HCT116 (cell line): ENCODE measurements at regions not wholly inside any gene's neighbourhood (a gene's known extent, or its start where the extent isn't known, plus 50 kb on each side); places are given as distances from the start of the nearest gene placed in this dataset.

Experiments
- ATAC-seq: fragments of 200-7000 bp; cut with Tn5 transposase; 2 replicates; pipeline ENCODE4 v1.9.1; 2020; ENCODE audit warnings: mild to moderate bottlenecking, moderate library complexity
- BruUV-seq: library from RNA; stranded (reverse); fragments of 400-500 nt; replicated peaks from 2 replicates; lab custom pipeline; 2021; lab: Mats Ljungman, UMichigan
- CTCF ChIA-PET: fragments of 300-600 bp; sonication (Branson Sonifier 250); formaldehyde crosslinking; loops from one replicate; lab custom pipeline; 2021; ENCODE audit warnings: antibody characterized with exemption; lab: Charles Lee
- POLR2A ChIA-PET: fragments of 300-600, 350-600 bp; sonication (Branson Sonifier 250); formaldehyde crosslinking; loops from one replicate; lab custom pipeline; 2021; ENCODE audit warnings: antibody characterized with exemption; lab: Charles Lee
- RAD21 ChIA-PET, 2 experiments: fragments of 300-600 bp; sonication (Branson Sonifier 250); formaldehyde crosslinking; loops; one replicate each; lab custom pipeline; 2023; ENCODE audit warnings: low total read pairs in 2 of 2; ENCODE audit not compliant: uncharacterized antibody in 2 of 2, unreplicated experiment in 2 of 2, low non-redundant PET in 1 of 2; lab: Charles Lee
- DNase-seq: peaks from one replicate; pipeline ENCODE4 v3.0.0-alpha.2; 2010; ENCODE audit warnings: low read depth, low spot score
- H2AFZ ChIP-seq: fragments of 200-600 bp; shearing (Covaris generic), sonication (generic); 2 replicates; pipeline ENCODE4 v1.6.1; 2017; ENCODE audit warnings: low read depth, mixed run types, mixed read lengths, antibody characterized with exemption, low read length; ENCODE audit not compliant: poor library complexity, severe bottlenecking
- H3K27ac ChIP-seq: 2 replicates; pipeline ENCODE4 v1.5.1; 2012; ENCODE audit warnings: low read depth, low read length
- H3K27me3 ChIP-seq: fragments of 200-600 bp; sonication (generic); 2 replicates; pipeline ENCODE4 v1.6.1; 2016; ENCODE audit warnings: mixed run types, low read length, mixed read lengths; ENCODE audit not compliant: insufficient read depth
- H3K36me3 ChIP-seq, 2 experiments: fragments of 200-500 bp in 1 of 2; fragments of 200-600 bp in 1 of 2; sonication (Bioruptor generic) in 1 of 2; sonication (generic) in 1 of 2; 2 replicates each; pipeline versions ENCODE4 v1.5.1 to v1.6.1; 2014 to 2016; ENCODE audit warnings: low read length in 2 of 2, inconsistent platforms in 1 of 2, mixed read lengths in 1 of 2, mixed run types in 1 of 2; ENCODE audit not compliant: insufficient read depth in 2 of 2, control insufficient read depth in 1 of 2
- H3K4me1 ChIP-seq, 2 experiments: fragments of 200-600 bp in 1 of 2; sonication (generic) in 1 of 2; 2 replicates each; pipeline versions ENCODE4 v1.5.1 to v1.6.1; 2012 to 2017; ENCODE audit warnings: low read length in 2 of 2, inconsistent platforms in 1 of 2, mild to moderate bottlenecking in 1 of 2, mixed read lengths in 1 of 2, mixed run types in 1 of 2, moderate library complexity in 1 of 2; ENCODE audit not compliant: insufficient read depth in 2 of 2, control insufficient read depth in 1 of 2
- H3K4me2 ChIP-seq: fragments of 200-600 bp; sonication (generic); 2 replicates; pipeline ENCODE4 v1.6.1; 2017; ENCODE audit warnings: mixed run types, low read length, mixed read lengths
- H3K4me3 ChIP-seq, 2 experiments: fragments of 200-600 bp in 1 of 2; sonication (generic) in 1 of 2; replicated peaks in 1 of 2; 2 replicates each; pipeline ENCODE4 v1.5.1; 2011 to 2016; ENCODE audit warnings: low read length in 2 of 2, control low read depth in 1 of 2, low read depth in 1 of 2, mild to moderate bottlenecking in 1 of 2, mixed read lengths in 1 of 2, mixed run types in 1 of 2
- H3K79me2 ChIP-seq: fragments of 200-600 bp; sonication (generic); 2 replicates; pipeline ENCODE4 v1.6.1; 2017; ENCODE audit warnings: mild to moderate bottlenecking, mixed run types, low read length, moderate library complexity, mixed read lengths; ENCODE audit not compliant: insufficient read depth
- H3K9ac ChIP-seq: fragments of 200-600 bp; sonication (generic); 2 replicates; pipeline ENCODE4 v1.6.1; 2016; ENCODE audit warnings: low read length, mixed read lengths
- H3K9me2 ChIP-seq: fragments of 200-600 bp; sonication (generic), shearing (Covaris generic); 2 replicates; pipeline ENCODE4 v1.6.1; 2017; ENCODE audit warnings: mixed run types, mild to moderate bottlenecking, moderate library complexity; ENCODE audit not compliant: insufficient read depth
- H3K9me3 ChIP-seq, 2 experiments: fragments of 200-500 bp in 1 of 2; fragments of 200-600 bp in 1 of 2; sonication (Bioruptor generic) in 1 of 2; sonication (generic) in 1 of 2; 2 replicates each; pipeline ENCODE4 v1.6.1; 2014 to 2017; ENCODE audit warnings: low read length in 2 of 2, mixed read lengths in 2 of 2, inconsistent platforms in 1 of 2, low read depth in 1 of 2, mild to moderate bottlenecking in 1 of 2, mixed run types in 1 of 2, moderate library complexity in 1 of 2; ENCODE audit not compliant: control insufficient read depth in 1 of 2, insufficient read depth in 1 of 2
- H4K20me1 ChIP-seq: fragments of 200-600 bp; sonication (generic), shearing (Covaris generic); 2 replicates; pipeline ENCODE4 v1.6.1; 2017; ENCODE audit warnings: mixed run types, mild to moderate bottlenecking, moderate library complexity; ENCODE audit not compliant: insufficient read depth
- ATF3 ChIP-seq: IDR thresholded peaks from 2 replicates; pipeline ENCODE4 v1.6.1; 2012
- EGR1 ChIP-seq: IDR thresholded peaks from 2 replicates; pipeline ENCODE4 v1.6.1; 2012; ENCODE audit warnings: low read depth
- EZH2 ChIP-seq: fragments of 200-600 bp; sonication (generic); IDR thresholded peaks from 2 replicates; pipeline ENCODE4 v1.6.1; 2017; ENCODE audit warnings: antibody characterized with exemption, mixed run types
- SIN3A ChIP-seq: IDR thresholded peaks from 2 replicates; pipeline ENCODE4 v1.6.1; 2012; ENCODE audit warnings: low read depth
- SP1 ChIP-seq: IDR thresholded peaks from 2 replicates; pipeline ENCODE4 v1.6.1; 2012; ENCODE audit warnings: low read depth
- ZNF274 ChIP-seq: fragments of 200-500 bp; sonication (Bioruptor generic); IDR thresholded peaks from 2 replicates; pipeline ENCODE4 v1.6.1; 2014; ENCODE audit warnings: mild to moderate bottlenecking, low read depth, low read length, inconsistent platforms
- intact Hi-C: fragments of 100-400 bp; cut with micrococcal nuclease; formaldehyde crosslinking; loops from 2 replicates; pipeline ENCODE4 v1.10.0; 2022
- TF ChIP-seq, protein P1 (sequence below): IDR thresholded peaks from 2 replicates; pipeline ENCODE4 v1.6.1; 2012

DNA sequence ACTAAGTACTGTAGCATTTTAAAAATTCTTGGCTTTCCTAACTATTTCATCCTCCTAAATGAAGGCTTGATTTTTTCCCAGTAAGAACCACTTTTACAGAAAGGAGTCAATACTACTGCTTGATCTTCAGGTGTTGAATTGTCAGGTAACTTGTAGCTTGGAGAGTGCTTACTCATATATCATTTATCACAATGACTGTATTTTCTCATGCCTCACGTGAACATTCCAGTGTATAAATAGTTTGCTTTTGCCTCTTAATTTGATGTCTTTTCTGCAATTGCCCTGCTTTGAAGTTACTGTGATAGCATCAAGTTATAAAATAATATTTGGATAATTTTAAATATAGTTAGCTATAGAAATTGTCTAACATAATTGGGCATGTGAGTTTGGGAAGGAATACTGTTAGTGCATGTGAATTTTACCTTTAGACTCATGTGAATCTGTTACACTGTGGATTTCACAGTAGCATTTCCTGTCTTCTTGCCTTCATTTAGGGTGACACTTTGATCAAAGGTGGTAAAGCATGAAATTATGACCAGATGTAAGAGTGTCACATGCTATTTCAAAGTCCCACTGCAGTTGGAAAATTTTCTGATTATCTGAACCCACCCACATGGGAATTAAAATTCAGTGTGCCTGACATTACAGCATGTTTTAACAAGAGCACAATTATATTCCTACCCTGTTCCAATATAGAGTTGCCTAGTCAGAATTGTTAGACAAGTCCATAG lies 962.8 kb downstream of the DNAJB9 start:
- Histone ChIP-seq H3K36me3 (no peaks in the 10 kb centered on the region), H3K9me3 (no peaks in the 10 kb centered on the region), H3K4me2 (no peak overlapping the region), H3K79me2 (no peaks in the 10 kb centered on the region), H2AFZ (no peak overlapping the region), H3K9ac (no peak overlapping the region), H3K27ac (no peak overlapping the region), H3K4me3 (no peak overlapping the region), H3K27me3 (no peaks in the 10 kb centered on the region), H3K9me2 (no peaks in the 10 kb centered on the region; the same call in 1 of the 2 replicates), H4K20me1 (no peaks in the 10 kb centered on the region), H3K4me1 (no peaks in the 10 kb centered on the region)
- no peak for ATAC-seq
- intact Hi-C loops: no loop called here
- no TSS peak for BruUV-seq
- RAD21 ChIA-PET: no interaction called here
- CTCF ChIA-PET: no interaction called here
- POLR2A ChIA-PET: no interaction called here
- TF ChIP-seq EGR1 (no peak), SP1 (no peak), SIN3A (no peak), ATF3 (no peak)
- no peak for DNase-seq

DNA sequence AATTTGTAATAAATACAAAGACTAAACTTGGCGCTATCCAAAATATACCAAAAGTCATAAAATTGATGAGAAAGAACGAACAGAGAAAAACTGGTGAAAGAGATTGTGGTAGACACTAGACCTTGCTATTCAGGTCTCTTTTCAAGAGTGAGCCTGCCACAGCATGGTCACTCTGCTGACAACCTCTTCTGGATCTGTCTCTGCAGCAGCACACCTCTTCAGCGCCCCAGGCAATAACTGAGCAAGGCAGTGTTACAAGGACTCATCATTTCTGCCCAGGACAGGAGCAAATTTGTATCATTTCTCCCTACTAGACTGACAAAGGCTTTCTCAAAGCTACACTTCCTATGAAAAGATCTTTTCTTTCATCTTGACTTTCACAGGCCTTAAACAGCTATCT lies 976.0 kb downstream of the DNAJB9 start:
- no peaks in the 10 kb centered on the region for H3K9me3 ChIP-seq
- RAD21 ChIA-PET: no interaction called here
- ATAC-seq (no peak), DNase-seq (no peak)
- no peaks in the 10 kb centered on the region for H3K79me2 ChIP-seq
- no peak overlapping the region for H3K4me2 ChIP-seq
- POLR2A ChIA-PET: no interaction called here
- H3K27ac ChIP-seq: no peak overlapping the region
- H2AFZ ChIP-seq: no peak overlapping the region
- H3K9ac ChIP-seq: no peak overlapping the region
- H3K4me3 ChIP-seq: no peak overlapping the region
- no peaks in the 10 kb centered on the region for H3K27me3 ChIP-seq
- no peaks in the 10 kb centered on the region for H3K4me1 ChIP-seq
- no peak for TF ChIP-seq EZH2
- TF ChIP-seq, protein P1, sequence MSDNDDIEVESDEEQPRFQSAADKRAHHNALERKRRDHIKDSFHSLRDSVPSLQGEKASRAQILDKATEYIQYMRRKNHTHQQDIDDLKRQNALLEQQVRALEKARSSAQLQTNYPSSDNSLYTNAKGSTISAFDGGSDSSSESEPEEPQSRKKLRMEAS: no peak
- no peak for TF ChIP-seq ZNF274
- CTCF ChIA-PET: no interaction called here
- no peaks in the 10 kb centered on the region for H3K9me2 ChIP-seq
- no peaks in the 10 kb centered on the region for H3K36me3 ChIP-seq
- H4K20me1 ChIP-seq: no peaks in the 10 kb centered on the region
- intact Hi-C loops: no loop called here
- no TSS peak for BruUV-seq
